HepG2 (cell line): ENCODE measurements at regions not wholly inside any gene's neighbourhood (a gene's known extent, or its start where the extent isn't known, plus 50 kb on each side); places are given as distances from the start of the nearest gene placed in this dataset.

ENCODE experiments used
- RAD51 ChIP-seq: fragments of 450-650 bp; IDR thresholded peaks from 2 replicates; pipeline ENCODE4 v1.6.1; 2016; ENCODE audit warnings: borderline replicate concordance
- SETDB1 ChIP-seq: sonication (generic); formaldehyde crosslinking; IDR thresholded peaks from 2 replicates; pipeline ENCODE4 v1.5.1; 2020; ENCODE audit warnings: missing genetic modification reagents, mild to moderate bottlenecking, borderline replicate concordance
- ZNF430 ChIP-seq: sonication (generic); formaldehyde crosslinking; IDR thresholded peaks from 2 replicates; pipeline ENCODE4 v1.9.0; 2021; ENCODE audit warnings: mild to moderate bottlenecking, missing genetic modification reagents
- TF ChIP-seq, protein P1 (sequence below): IDR thresholded peaks from 2 replicates; pipeline ENCODE4 v1.6.1; 2016; ENCODE audit warnings: low read depth, control low read depth

DNA sequence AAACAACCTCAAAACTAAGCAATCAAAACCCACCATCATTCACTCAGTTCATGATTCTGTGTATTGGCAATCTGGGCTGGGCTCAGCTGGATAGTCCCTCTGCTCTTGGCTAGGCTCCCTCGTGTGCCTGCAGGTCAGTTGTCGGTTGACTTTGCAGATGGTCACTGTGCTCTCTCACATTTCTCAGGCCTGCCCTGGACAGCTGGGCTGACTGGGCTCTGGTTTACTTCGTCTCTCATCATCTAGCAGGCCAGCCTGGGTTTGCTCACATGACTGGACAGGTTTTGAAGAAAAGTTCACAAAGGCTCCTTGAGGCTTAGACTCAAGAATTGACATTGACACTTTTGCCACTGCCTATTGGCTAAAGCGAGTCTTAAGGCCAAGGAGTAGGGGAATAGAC is 105.0 kb upstream of the CTNNB1 start:
- TF ChIP-seq, protein P1, sequence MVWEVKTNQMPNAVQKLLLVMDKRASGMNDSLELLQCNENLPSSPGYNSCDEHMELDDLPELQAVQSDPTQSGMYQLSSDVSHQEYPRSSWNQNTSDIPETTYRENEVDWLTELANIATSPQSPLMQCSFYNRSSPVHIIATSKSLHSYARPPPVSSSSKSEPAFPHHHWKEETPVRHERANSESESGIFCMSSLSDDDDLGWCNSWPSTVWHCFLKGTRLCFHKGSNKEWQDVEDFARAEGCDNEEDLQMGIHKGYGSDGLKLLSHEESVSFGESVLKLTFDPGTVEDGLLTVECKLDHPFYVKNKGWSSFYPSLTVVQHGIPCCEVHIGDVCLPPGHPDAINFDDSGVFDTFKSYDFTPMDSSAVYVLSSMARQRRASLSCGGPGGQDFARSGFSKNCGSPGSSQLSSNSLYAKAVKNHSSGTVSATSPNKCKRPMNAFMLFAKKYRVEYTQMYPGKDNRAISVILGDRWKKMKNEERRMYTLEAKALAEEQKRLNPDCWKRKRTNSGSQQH (CRISPR knock-in tag): no peak
- TF ChIP-seq RAD51: no peak
- no peak for TF ChIP-seq SETDB1 (CRISPR knock-in tag)
- TF ChIP-seq ZNF430 (CRISPR knock-in tag): no peak
